ENCODE measurements at regions not wholly inside any gene's neighbourhood (a gene's known extent, or its start where the extent isn't known, plus 50 kb on each side); places are given as distances from the start of the nearest gene placed in this dataset.

DNA sequence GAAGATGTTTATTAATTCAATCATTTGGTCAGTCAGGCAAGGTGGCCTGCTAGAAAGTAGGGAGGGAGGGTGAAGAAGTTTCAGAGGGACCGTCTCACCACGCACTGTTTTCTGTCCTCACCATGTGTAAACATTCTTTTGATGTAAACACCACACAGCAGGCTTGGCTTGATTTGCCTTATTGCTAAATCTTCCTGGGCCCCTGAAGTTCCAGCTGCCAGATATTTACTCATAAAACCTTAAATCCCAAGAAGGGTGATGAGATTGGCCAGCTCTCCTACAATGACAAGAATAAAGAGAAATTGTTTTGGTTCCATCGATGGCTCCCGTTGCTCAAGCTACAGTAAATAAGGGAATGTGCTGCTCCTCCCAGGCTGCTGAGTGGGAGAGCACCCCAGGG, 198.2 kb upstream of the TMTC4 start:
- no peak for TF ChIP-seq POLR2AphosphoS5 (IDR thresholded peaks at IDR 0.05)
- TF ChIP-seq, protein P1, sequence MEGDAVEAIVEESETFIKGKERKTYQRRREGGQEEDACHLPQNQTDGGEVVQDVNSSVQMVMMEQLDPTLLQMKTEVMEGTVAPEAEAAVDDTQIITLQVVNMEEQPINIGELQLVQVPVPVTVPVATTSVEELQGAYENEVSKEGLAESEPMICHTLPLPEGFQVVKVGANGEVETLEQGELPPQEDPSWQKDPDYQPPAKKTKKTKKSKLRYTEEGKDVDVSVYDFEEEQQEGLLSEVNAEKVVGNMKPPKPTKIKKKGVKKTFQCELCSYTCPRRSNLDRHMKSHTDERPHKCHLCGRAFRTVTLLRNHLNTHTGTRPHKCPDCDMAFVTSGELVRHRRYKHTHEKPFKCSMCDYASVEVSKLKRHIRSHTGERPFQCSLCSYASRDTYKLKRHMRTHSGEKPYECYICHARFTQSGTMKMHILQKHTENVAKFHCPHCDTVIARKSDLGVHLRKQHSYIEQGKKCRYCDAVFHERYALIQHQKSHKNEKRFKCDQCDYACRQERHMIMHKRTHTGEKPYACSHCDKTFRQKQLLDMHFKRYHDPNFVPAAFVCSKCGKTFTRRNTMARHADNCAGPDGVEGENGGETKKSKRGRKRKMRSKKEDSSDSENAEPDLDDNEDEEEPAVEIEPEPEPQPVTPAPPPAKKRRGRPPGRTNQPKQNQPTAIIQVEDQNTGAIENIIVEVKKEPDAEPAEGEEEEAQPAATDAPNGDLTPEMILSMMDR (IDR thresholded peaks at IDR 0.05): no peak
- no peak for TF ChIP-seq POLR2A (IDR thresholded peaks at IDR 0.05)
- H3K4me1 ChIP-seq: no peaks in the 10 kb centered on the region
- H3K4me3 ChIP-seq: no peak overlapping the region
- H3K9me3 ChIP-seq: peaks cover 9 to 12% of the 10 kb centered on the region in 2 donors
- no peaks in the 10 kb centered on the region for H3K27me3 ChIP-seq
- DNase-seq (ENCODE audit: low spot score in 2 of 2): no peak
- intact Hi-C loops (cut with DNase I; ENCODE audit: low total_unique reads): no loop called here
- no peak overlapping the region for H3K27ac ChIP-seq
- no peaks in the 10 kb centered on the region for H3K36me3 ChIP-seq

DNA sequence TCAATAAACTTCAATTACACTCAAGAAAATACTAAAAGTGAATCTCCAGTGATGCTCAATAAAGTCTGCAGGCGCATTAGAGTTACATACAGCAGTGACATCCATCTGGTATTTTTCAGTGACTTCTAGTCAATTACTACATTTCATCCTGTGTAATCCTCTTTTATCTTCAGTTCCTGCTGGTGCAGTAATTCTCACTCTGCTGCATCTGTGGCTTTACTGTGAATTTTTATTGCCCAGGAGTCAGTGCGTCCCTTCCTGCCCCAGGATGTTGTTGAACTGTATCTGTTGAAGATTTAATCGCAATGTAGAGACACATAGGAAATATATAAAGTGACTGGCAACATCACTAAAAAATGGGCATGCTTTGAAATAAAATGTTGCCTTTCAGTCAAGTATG, 196.3 kb upstream of the TMTC4 start:
- no peak for DNase-seq (ENCODE audit: low spot score in 2 of 2)
- Histone ChIP-seq H3K36me3 (no peaks in the 10 kb centered on the region), H3K27me3 (no peaks in the 10 kb centered on the region), H3K27ac (no peak overlapping the region), H3K9me3 (peaks cover 16 to 22% of the 10 kb centered on the region in 2 donors), H3K4me3 (no peak overlapping the region), H3K4me1 (no peaks in the 10 kb centered on the region)
- intact Hi-C loops (cut with DNase I; ENCODE audit: low total_unique reads): no loop called here
- TF ChIP-seq POLR2AphosphoS5 (IDR thresholded peaks at IDR 0.05) (no peak), POLR2A (IDR thresholded peaks at IDR 0.05) (no peak)
- TF ChIP-seq, protein P1 (IDR thresholded peaks at IDR 0.05): no peak

DNA sequence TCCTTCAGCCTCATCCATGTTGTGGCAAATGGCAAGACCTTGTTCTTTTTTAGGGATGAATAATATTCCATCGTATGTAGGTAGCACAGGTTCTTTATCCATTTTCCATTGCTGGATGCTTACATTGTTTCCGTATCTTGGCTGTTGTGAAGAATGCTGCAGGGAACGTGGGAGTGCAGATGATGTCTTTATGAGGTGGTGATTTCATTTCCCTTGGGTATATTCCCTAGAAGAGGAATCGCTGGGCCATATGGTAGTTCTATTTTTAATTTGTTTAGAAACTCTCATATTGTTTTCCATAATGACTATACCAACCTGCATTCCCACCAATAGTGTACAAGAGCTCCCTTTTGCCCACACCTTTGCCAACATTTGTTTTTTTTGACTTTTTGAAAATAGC, 186.3 kb upstream of the TMTC4 start:
- intact Hi-C loops (cut with DNase I; ENCODE audit: low total_unique reads): no loop called here
- no peak for DNase-seq (ENCODE audit: low spot score in 2 of 2)
- Histone ChIP-seq H3K27me3 (no peaks in the 10 kb centered on the region), H3K27ac (no peak overlapping the region), H3K36me3 (no peaks in the 10 kb centered on the region), H3K4me3 (no peak overlapping the region), H3K4me1 (no peaks in the 10 kb centered on the region), H3K9me3 (no peaks in the 10 kb centered on the region)
- TF ChIP-seq POLR2AphosphoS5 (IDR thresholded peaks at IDR 0.05) (no peak), POLR2A (IDR thresholded peaks at IDR 0.05) (no peak)
- TF ChIP-seq, protein P1 (IDR thresholded peaks at IDR 0.05): no peak

DNA sequence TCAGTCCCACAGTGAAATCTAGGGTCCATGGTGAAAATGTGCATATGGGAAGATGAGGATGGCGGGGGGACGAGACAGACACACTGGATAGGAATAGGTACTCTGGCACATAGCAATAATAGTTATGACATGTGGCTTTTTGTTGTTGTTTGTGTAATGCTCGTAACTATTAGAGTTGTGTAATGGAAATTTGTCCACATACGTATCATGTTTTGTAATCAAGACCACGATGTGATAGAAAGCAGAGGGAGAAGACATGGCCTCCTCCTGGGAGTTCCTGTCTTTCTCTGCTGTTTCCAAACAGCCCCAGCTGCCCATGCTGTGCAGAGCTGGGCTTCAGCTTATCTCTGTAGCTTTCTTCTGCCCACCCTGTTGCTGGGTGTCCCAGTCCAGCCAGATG, 185.3 kb upstream of the TMTC4 start:
- no peaks in the 10 kb centered on the region for H3K9me3 ChIP-seq
- TF ChIP-seq POLR2A (IDR thresholded peaks at IDR 0.05): no peak
- TF ChIP-seq POLR2AphosphoS5 (IDR thresholded peaks at IDR 0.05): no peak
- TF ChIP-seq, protein P1 (IDR thresholded peaks at IDR 0.05): no peak
- no peak for DNase-seq (ENCODE audit: low spot score in 2 of 2)
- H3K27me3 ChIP-seq: no peaks in the 10 kb centered on the region
- H3K4me3 ChIP-seq: no peak overlapping the region
- intact Hi-C loops (cut with DNase I; ENCODE audit: low total_unique reads): no loop called here
- no peaks in the 10 kb centered on the region for H3K4me1 ChIP-seq
- no peaks in the 10 kb centered on the region for H3K36me3 ChIP-seq
- H3K27ac ChIP-seq: no peak overlapping the region

DNA sequence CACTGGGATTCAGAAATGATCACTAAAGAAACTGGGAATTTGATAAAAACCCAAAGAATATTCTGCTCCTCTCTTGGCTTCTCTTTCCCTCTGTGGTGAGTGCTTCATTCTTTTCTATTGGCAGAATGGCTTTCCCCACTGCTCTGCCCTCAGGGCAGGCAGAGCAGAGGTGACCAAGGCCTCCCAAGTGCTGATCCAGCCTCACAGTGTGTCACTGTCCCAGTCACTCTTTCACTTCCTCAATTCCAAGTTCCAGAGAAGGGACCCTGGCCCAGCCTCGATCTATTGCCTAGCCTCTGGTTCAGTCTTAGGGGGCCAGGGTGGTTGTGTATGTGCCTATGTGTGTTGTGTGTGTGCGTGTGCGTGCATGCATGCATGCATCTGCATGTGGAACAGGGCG, 180.6 kb upstream of the TMTC4 start:
- no peak for TF ChIP-seq POLR2A (IDR thresholded peaks at IDR 0.05)
- no peak for TF ChIP-seq POLR2AphosphoS5 (IDR thresholded peaks at IDR 0.05)
- TF ChIP-seq, protein P1 (IDR thresholded peaks at IDR 0.05): no peak
- no peak overlapping the region for H3K4me3 ChIP-seq
- H3K36me3 ChIP-seq: no peaks in the 10 kb centered on the region
- no peaks in the 10 kb centered on the region for H3K4me1 ChIP-seq
- no peak overlapping the region for H3K27ac ChIP-seq
- H3K27me3 ChIP-seq: no peaks in the 10 kb centered on the region
- no peak for DNase-seq (ENCODE audit: low spot score in 2 of 2)
- no peaks in the 10 kb centered on the region for H3K9me3 ChIP-seq
- intact Hi-C loops (cut with DNase I; ENCODE audit: low total_unique reads): no loop called here
